ENCODE measurements at regions not wholly inside any gene's neighbourhood (a gene's known extent, or its start where the extent isn't known, plus 50 kb on each side); places are given as distances from the start of the nearest gene placed in this dataset.

- DNase-seq, result no peak
Observed at GRCh38 chr2:128543646-128544045, 225.0 kb upstream of the HS6ST1 start.

GRCh38 chr2:128544321-128545037, 225.8 kb upstream of the HS6ST1 start:
- no peak for DNase-seq

GRCh38 chr2:128545085-128545484, 226.4 kb upstream of the HS6ST1 start:
- no peak for DNase-seq

GRCh38 chr2:128545829-128546228, 227.2 kb upstream of the HS6ST1 start:
- no peak for DNase-seq

GRCh38 chr2:128547667-128548066, 229.0 kb upstream of the HS6ST1 start:
- no peak for DNase-seq

GRCh38 chr2:128548461-128548891, 229.8 kb upstream of the HS6ST1 start:
- DNase-seq, result no peak

- DNase-seq, result no peak
Observed at GRCh38 chr2:128549094-128549493, 230.4 kb upstream of the HS6ST1 start.

GRCh38 chr2:128549646-128550260, 231.1 kb upstream of the HS6ST1 start:
- DNase-seq, result no peak

- no peak for DNase-seq
Observed at GRCh38 chr2:128550389-128550788, 231.7 kb upstream of the HS6ST1 start.

- no peak for DNase-seq
Observed at GRCh38 chr2:128550801-128551416, 232.2 kb upstream of the HS6ST1 start.

- no peak for DNase-seq
Observed at GRCh38 chr2:128551435-128551834, 232.8 kb upstream of the HS6ST1 start.

GRCh38 chr2:128552141-128552805, 233.6 kb upstream of the HS6ST1 start:
- DNase-seq, result no peak

- DNase-seq, result no peak
Observed at GRCh38 chr2:128552806-128553551, 234.3 kb upstream of the HS6ST1 start.

- DNase-seq, result no peak
Observed at GRCh38 chr2:128554151-128554769, 235.6 kb upstream of the HS6ST1 start.

- DNase-seq, result no peak
Observed at GRCh38 chr2:128555433-128555832, 236.8 kb upstream of the HS6ST1 start.

- no peak for DNase-seq
Observed at GRCh38 chr2:128556089-128556488, 237.4 kb upstream of the HS6ST1 start.

- DNase-seq, result no peak
Observed at GRCh38 chr2:128556633-128557032, 238.0 kb upstream of the HS6ST1 start.

GRCh38 chr2:128557069-128557468, 238.4 kb upstream of the HS6ST1 start:
- DNase-seq, result no peak

GRCh38 chr2:128557831-128558241, 239.2 kb upstream of the HS6ST1 start:
- no peak for DNase-seq

GRCh38 chr2:128558441-128558840, 239.8 kb upstream of the HS6ST1 start:
- DNase-seq, result no peak

GRCh38 chr2:128558895-128559532, 240.3 kb upstream of the HS6ST1 start:
- DNase-seq, result no peak
